ENCODE measurements at regions not wholly inside any gene's neighbourhood (a gene's known extent, or its start where the extent isn't known, plus 50 kb on each side); places are given as distances from the start of the nearest gene placed in this dataset.

DNA sequence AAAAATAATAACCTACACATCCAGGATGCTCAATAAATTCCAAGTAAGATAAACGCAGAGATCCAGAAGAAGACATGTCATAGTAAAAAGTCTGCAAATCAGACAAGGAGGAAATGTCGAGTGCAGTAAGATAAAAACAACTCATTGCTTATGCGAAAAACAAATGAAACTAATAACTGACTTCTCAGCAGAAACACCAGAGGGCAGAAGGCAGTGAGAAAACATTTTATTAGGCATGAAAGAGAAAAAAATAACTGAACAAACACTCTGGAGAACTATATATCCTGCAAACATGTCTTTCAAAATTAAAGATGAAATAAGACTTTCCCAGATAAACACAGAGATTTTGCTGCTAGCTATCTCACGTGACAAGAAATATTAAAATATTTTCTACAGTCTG, 201.3 kb upstream of the CTSO start:
- DNase-seq, result no peak
- Histone ChIP-seq H3K23ac (ENCODE audit: low read depth, low read length) (no peak overlapping the region), H2BK5ac (ENCODE audit: low read depth, low read length, poor library complexity, severe bottlenecking) (no peak overlapping the region), H3K27me3 (ENCODE audit: control insufficient read depth, insufficient read depth, low read length) (no peaks in the 10 kb centered on the region), H3K9ac (ENCODE audit: low read depth, low read length) (no peak overlapping the region), H3K79me1 (ENCODE audit: low read depth in 1 of 2, low read length in 2 of 2) (no peaks in the 10 kb centered on the region), H3K36me3 (ENCODE audit: control insufficient read depth, insufficient read depth, low read length) (no peaks in the 10 kb centered on the region), H2BK120ac (ENCODE audit: low read depth, low read length) (no peak overlapping the region), H4K8ac (ENCODE audit: low read depth in 2 of 2, low read length in 2 of 2) (no peak overlapping the region), H3K56ac (ENCODE audit: extremely low read depth, insufficient read depth, low read length) (no peak overlapping the region), H2AK5ac (ENCODE audit: low read depth, low read length) (no peak overlapping the region), H4K91ac (ENCODE audit: insufficient read depth, low read depth, low read length) (no peak overlapping the region), H3K9me1 (ENCODE audit: insufficient read depth, low read length) (no peaks in the 10 kb centered on the region), H3K9me3 (ENCODE audit: control insufficient read depth, insufficient read depth, low read length) (no peaks in the 10 kb centered on the region), H2AK9ac (replicated peaks; ENCODE audit: low read depth, low read length, poor library complexity) (no peak overlapping the region), H3K18ac (ENCODE audit: low read depth, low read length) (no peak overlapping the region), H2AFZ (replicated peaks; ENCODE audit: low read length, poor library complexity) (no peak overlapping the region), H4K20me1 (ENCODE audit: insufficient read depth, low read length) (no peaks in the 10 kb centered on the region), H2BK20ac (ENCODE audit: low read depth, low read length) (no peak overlapping the region), H3K27ac (ENCODE audit: insufficient read depth, low read length) (no peak overlapping the region), H3K4me2 (ENCODE audit: low read depth, low read length) (no peak overlapping the region), H3K4me1 (ENCODE audit: control insufficient read depth, insufficient read depth, low read length) (no peaks in the 10 kb centered on the region), H3K4me3 (ENCODE audit: insufficient read depth, low read depth, low read length) (no peak overlapping the region), H2BK15ac (ENCODE audit: low read depth, low read length) (no peak overlapping the region), H3K14ac (replicated peaks; ENCODE audit: low read depth, low read length) (no peak overlapping the region), H4K5ac (ENCODE audit: low read depth, low read length) (no peak overlapping the region), H3K4ac (ENCODE audit: low read depth, low read length) (no peak overlapping the region)
- dilution Hi-C loops (cut with HindIII; ENCODE audit: low sequenced_read_pairs, unreplicated experiment) (no loop called here), in situ Hi-C loops (cut with MboI; ENCODE audit: low sequenced_read_pairs) (loop anchor here (25.0 kb wide), 1 partner anchor 882 kb away; no protein-coding TSS in a partner anchor), intact Hi-C loops (cut with micrococcal nuclease) (no loop called here)
- WGBS, 2 experiments (ENCODE audit: extremely low coverage in 2 of 2, insufficient read length in 1 of 2), result no CpG with 5 or more reads among the region's 4 CpGs
- ChIA-PET CTCF (no interaction called here), POLR2A (ENCODE audit: unreplicated experiment) (no interaction called here)
- no peak for ATAC-seq (ENCODE audit: low read depth)
- TF ChIP-seq NFE2L2 (IDR thresholded peaks at IDR 0.05; ENCODE audit: low read depth, low read length) (no peak), ELK1 (IDR thresholded peaks at IDR 0.05; ENCODE audit: borderline replicate concordance, low read depth, low read length) (no peak), SMC3 (IDR thresholded peaks at IDR 0.05; ENCODE audit: low read depth, low read length) (peak; percentile 31; the same call in 1 of the 2 replicates)
- BruUV-seq (replicated peaks), result no TSS peak
